ENCODE measurements at regions not wholly inside any gene's neighbourhood (a gene's known extent, or its start where the extent isn't known, plus 50 kb on each side); places are given as distances from the start of the nearest gene placed in this dataset.
"Not testable (repeated sequence)": the region's sequence is repeated elsewhere in the genome, so short reads cannot be mapped to it uniquely, and the experiment has no call there.

- CTCF ChIA-PET; DNase-seq; H3K27ac Mint-ChIP-seq; H3K9me3 Mint-ChIP-seq; H3K36me3 Mint-ChIP-seq (ENCODE audit: low read depth); H3K4me3 Mint-ChIP-seq; POLR2A ChIA-PET; H3K4me1 Mint-ChIP-seq; H3K27me3 Mint-ChIP-seq: not testable (repeated sequence)
These were observed 82.7 kb upstream of the GBA3 start for GRCh38 chr4:22609951-22610525.

- H3K27me3 Mint-ChIP-seq = no peaks in the 10 kb centered on the region
- H3K9me3 Mint-ChIP-seq = peaks cover 7% of the 10 kb centered on the region
- H3K36me3 Mint-ChIP-seq (ENCODE audit: low read depth) = no peaks in the 10 kb centered on the region
- H3K4me1 Mint-ChIP-seq = no peaks in the 10 kb centered on the region
- H3K4me3 Mint-ChIP-seq = no peak overlapping the region
- H3K27ac Mint-ChIP-seq = no peak overlapping the region
- no peak for DNase-seq
- ChIA-PET POLR2A (no interaction called here), CTCF (no interaction called here)
These were observed 78.6 kb upstream of the GBA3 start for GRCh38 chr4:22614114-22614513.

GRCh38 chr4:22616516-22616915 lies 76.2 kb upstream of the GBA3 start:
- H3K4me3 Mint-ChIP-seq = no peak overlapping the region

GRCh38 chr4:22620144-22620543 lies 72.6 kb upstream of the GBA3 start:
- H3K36me3 Mint-ChIP-seq (ENCODE audit: low read depth); H3K4me1 Mint-ChIP-seq; H3K27ac Mint-ChIP-seq; H3K4me3 Mint-ChIP-seq; DNase-seq; H3K27me3 Mint-ChIP-seq; CTCF ChIA-PET; POLR2A ChIA-PET; H3K9me3 Mint-ChIP-seq: not testable (repeated sequence)

More at GRCh38 chr4:22616516-22616915, 76.2 kb upstream of the GBA3 start:
- DNase-seq = no peak
- H3K27me3 Mint-ChIP-seq = no peaks in the 10 kb centered on the region
- peaks cover 3% of the 10 kb centered on the region for H3K9me3 Mint-ChIP-seq
- ChIA-PET POLR2A (no interaction called here), CTCF (no interaction called here)
- no peak overlapping the region for H3K27ac Mint-ChIP-seq
- no peaks in the 10 kb centered on the region for H3K36me3 Mint-ChIP-seq (ENCODE audit: low read depth)
- no peaks in the 10 kb centered on the region for H3K4me1 Mint-ChIP-seq

- H3K4me3 Mint-ChIP-seq, CTCF ChIA-PET: not testable (repeated sequence)
These were observed 70.8 kb upstream of the GBA3 start for GRCh38 chr4:22621970-22622369.

GRCh38 chr4:22624002-22624401 lies 68.7 kb upstream of the GBA3 start:
- H3K36me3 Mint-ChIP-seq (ENCODE audit: low read depth); H3K9me3 Mint-ChIP-seq; DNase-seq; H3K27ac Mint-ChIP-seq; H3K4me3 Mint-ChIP-seq; CTCF ChIA-PET; H3K27me3 Mint-ChIP-seq; H3K4me1 Mint-ChIP-seq; POLR2A ChIA-PET: not testable (repeated sequence)

More at GRCh38 chr4:22621970-22622369, 70.8 kb upstream of the GBA3 start:
- H3K36me3 Mint-ChIP-seq (ENCODE audit: low read depth); H3K27ac Mint-ChIP-seq; H3K4me1 Mint-ChIP-seq; H3K9me3 Mint-ChIP-seq; POLR2A ChIA-PET; H3K27me3 Mint-ChIP-seq; DNase-seq: not testable (repeated sequence)

- H3K4me3 Mint-ChIP-seq = no peak overlapping the region
- POLR2A ChIA-PET = no interaction called here
- H3K36me3 Mint-ChIP-seq (ENCODE audit: low read depth) = no peaks in the 10 kb centered on the region
These were observed 67.4 kb upstream of the GBA3 start for GRCh38 chr4:22625311-22625710.

GRCh38 chr4:22627851-22628250 lies 64.9 kb upstream of the GBA3 start:
- H3K4me3 Mint-ChIP-seq; H3K4me1 Mint-ChIP-seq; H3K27ac Mint-ChIP-seq; H3K27me3 Mint-ChIP-seq; H3K9me3 Mint-ChIP-seq; H3K36me3 Mint-ChIP-seq (ENCODE audit: low read depth); CTCF ChIA-PET; DNase-seq; POLR2A ChIA-PET: not testable (repeated sequence)

More at GRCh38 chr4:22625311-22625710, 67.4 kb upstream of the GBA3 start:
- Mint-ChIP-seq H3K4me1 (no peaks in the 10 kb centered on the region), H3K27me3 (no peaks in the 10 kb centered on the region), H3K27ac (no peak overlapping the region), H3K9me3 (peaks cover 5% of the 10 kb centered on the region)
- DNase-seq = no peak
- CTCF ChIA-PET = no interaction called here

GRCh38 chr4:22630161-22630975 lies 62.4 kb upstream of the GBA3 start:
- H3K27me3 Mint-ChIP-seq; CTCF ChIA-PET; H3K9me3 Mint-ChIP-seq; H3K36me3 Mint-ChIP-seq (ENCODE audit: low read depth); DNase-seq; H3K4me3 Mint-ChIP-seq; H3K4me1 Mint-ChIP-seq; POLR2A ChIA-PET; H3K27ac Mint-ChIP-seq: not testable (repeated sequence)

GRCh38 chr4:22631167-22631566 lies 61.6 kb upstream of the GBA3 start:
- H3K9me3 Mint-ChIP-seq = peaks cover 12% of the 10 kb centered on the region
- H3K27me3 Mint-ChIP-seq; H3K27ac Mint-ChIP-seq; CTCF ChIA-PET; H3K36me3 Mint-ChIP-seq (ENCODE audit: low read depth); H3K4me3 Mint-ChIP-seq; H3K4me1 Mint-ChIP-seq; POLR2A ChIA-PET; DNase-seq: not testable (repeated sequence)

GRCh38 chr4:22634541-22635181 lies 58.1 kb upstream of the GBA3 start:
- Mint-ChIP-seq H3K36me3 (ENCODE audit: low read depth) (no peaks in the 10 kb centered on the region), H3K4me1 (no peaks in the 10 kb centered on the region), H3K27me3 (no peaks in the 10 kb centered on the region), H3K4me3 (no peak overlapping the region), H3K9me3 (peaks cover 16% of the 10 kb centered on the region), H3K27ac (no peak overlapping the region)
- CTCF ChIA-PET = no interaction called here
- POLR2A ChIA-PET = no interaction called here
- DNase-seq = no peak

- H3K4me1 Mint-ChIP-seq; DNase-seq; H3K27ac Mint-ChIP-seq; H3K27me3 Mint-ChIP-seq; H3K4me3 Mint-ChIP-seq; POLR2A ChIA-PET; CTCF ChIA-PET; H3K36me3 Mint-ChIP-seq (ENCODE audit: low read depth): not testable (repeated sequence)
- peaks cover 17% of the 10 kb centered on the region for H3K9me3 Mint-ChIP-seq
These were observed 57.6 kb upstream of the GBA3 start for GRCh38 chr4:22635182-22635549.

- H3K36me3 Mint-ChIP-seq (ENCODE audit: low read depth) = no peaks in the 10 kb centered on the region
- H3K4me1 Mint-ChIP-seq = no peaks in the 10 kb centered on the region
- no peak for DNase-seq
- no peak overlapping the region for H3K4me3 Mint-ChIP-seq
- ChIA-PET POLR2A (no interaction called here), CTCF (no interaction called here)
- H3K27ac Mint-ChIP-seq = no peak overlapping the region
- no peaks in the 10 kb centered on the region for H3K27me3 Mint-ChIP-seq
- H3K9me3 Mint-ChIP-seq = peaks cover 17% of the 10 kb centered on the region
These were observed 57.0 kb upstream of the GBA3 start for GRCh38 chr4:22635692-22636091.

GRCh38 chr4:22637306-22637705 lies 55.4 kb upstream of the GBA3 start:
- Mint-ChIP-seq H3K27me3 (no peaks in the 10 kb centered on the region), H3K36me3 (ENCODE audit: low read depth) (no peaks in the 10 kb centered on the region), H3K4me1 (no peaks in the 10 kb centered on the region), H3K9me3 (peaks cover 23% of the 10 kb centered on the region), H3K4me3 (no peak overlapping the region), H3K27ac (no peak overlapping the region)
- DNase-seq = no peak
- CTCF ChIA-PET = no interaction called here
- POLR2A ChIA-PET = no interaction called here

All from activated CD4-positive, alpha-beta memory T cell treated with anti-CD3 and anti-CD28 coated beads, Interleukin-2, amount 10 ng/mL, durations not matched to agents 7 days and 5 days (primary cell).